GM11168 (cell line): ENCODE measurements at regions not wholly inside any gene's neighbourhood (a gene's known extent, or its start where the extent isn't known, plus 50 kb on each side); places are given as distances from the start of the nearest gene placed in this dataset.
"Not testable (repeated sequence)": the region's sequence is repeated elsewhere in the genome, so short reads cannot be mapped to it uniquely, and the experiment has no call there.

Source experiments
- in situ Hi-C: fragments of 300-500 bp; cut with MboI; formaldehyde crosslinking; loops from one replicate; pipeline ENCODE4 v1.12.0; 2022; ENCODE audit warnings: low sequenced_read_pairs; ENCODE audit not compliant: unreplicated experiment

DNA sequence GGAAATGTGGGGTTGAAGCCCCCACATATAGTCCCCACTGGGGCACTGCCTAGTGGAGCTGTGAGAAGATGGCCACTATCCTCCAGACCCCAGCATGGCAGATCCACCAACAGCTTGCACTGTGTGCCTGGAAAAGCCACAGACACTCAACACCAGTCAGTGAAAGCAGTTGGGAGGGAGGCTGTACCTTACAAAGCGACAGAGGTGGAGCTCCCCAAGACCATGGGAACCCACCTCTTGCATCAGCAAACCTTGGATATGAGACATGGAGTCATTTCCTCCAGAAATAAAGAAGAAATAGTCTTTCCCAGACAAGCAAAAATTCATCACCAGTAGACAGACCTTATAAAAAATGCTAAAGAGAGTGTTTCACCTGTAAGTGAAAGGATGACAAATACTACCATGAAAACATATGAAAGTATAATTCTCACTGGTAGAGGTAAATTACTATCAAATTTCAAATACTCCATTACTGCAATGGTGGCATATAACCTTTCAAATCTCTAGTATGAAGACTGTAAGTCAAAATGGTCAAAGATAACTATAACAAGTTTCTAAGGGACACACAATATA is 152.6 kb upstream of the EPHA4 start:
- in situ Hi-C loops = no loop called here

DNA sequence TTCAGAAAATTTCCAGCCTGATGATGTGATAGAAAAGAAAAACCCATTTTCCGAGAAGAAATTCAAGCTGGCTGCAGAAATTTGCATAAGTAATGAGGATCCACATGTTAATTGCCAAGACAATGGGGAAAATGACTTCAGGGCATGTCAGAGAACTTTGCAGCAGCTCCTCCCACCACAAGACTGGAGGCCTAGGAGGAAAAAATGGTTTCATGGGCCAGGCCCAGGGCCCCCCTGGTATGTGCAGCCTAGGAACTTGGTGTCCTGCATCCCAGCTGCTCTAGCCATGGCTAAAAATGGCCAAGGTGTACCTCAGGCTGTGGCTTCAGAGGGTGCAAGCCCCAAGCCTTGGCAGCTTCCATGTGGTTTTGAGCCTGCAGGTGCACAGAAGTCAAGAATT is 152.0 kb upstream of the EPHA4 start:
- in situ Hi-C loops = not testable (repeated sequence)

DNA sequence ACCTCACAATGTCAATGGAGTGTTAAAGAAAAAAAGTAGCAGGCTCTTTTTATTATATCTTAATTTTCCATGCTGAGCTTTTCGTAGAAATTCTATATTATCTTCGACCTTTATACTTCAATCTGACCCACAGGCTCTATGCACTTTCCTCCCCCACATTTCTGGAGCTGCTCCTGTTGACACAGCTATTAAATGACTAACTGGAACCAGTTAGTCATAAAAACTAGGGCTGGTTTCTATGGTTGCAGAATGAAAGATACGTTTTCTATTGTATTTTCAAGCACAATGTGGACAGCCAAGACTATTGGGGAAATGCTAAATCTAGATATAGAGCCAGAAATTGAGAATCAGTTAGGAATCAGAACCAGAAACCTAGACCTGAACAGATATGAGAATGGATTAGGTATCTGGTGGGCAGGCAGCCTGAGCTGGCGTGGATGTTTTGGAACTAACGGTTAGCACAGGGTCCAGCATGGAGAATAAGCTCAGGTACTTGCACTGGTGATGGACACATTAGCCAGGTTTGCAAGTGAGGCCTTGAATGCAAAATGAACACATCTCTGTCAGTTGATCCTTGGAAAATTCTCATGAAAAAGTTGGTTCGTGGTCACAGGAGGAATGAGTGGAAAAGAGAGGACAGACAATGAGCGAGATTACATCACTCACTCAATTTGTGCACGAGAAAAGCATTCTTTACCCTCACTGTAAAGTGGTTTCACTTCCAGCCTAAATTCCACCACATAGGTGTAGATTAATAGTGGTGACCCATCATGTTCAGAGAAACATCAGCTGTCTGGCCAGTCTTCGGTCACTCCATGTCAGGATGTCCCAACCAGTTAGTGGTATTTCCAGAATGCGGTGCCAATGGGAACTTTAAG is 144.6 kb upstream of the EPHA4 start:
- in situ Hi-C loops = no loop called here

DNA sequence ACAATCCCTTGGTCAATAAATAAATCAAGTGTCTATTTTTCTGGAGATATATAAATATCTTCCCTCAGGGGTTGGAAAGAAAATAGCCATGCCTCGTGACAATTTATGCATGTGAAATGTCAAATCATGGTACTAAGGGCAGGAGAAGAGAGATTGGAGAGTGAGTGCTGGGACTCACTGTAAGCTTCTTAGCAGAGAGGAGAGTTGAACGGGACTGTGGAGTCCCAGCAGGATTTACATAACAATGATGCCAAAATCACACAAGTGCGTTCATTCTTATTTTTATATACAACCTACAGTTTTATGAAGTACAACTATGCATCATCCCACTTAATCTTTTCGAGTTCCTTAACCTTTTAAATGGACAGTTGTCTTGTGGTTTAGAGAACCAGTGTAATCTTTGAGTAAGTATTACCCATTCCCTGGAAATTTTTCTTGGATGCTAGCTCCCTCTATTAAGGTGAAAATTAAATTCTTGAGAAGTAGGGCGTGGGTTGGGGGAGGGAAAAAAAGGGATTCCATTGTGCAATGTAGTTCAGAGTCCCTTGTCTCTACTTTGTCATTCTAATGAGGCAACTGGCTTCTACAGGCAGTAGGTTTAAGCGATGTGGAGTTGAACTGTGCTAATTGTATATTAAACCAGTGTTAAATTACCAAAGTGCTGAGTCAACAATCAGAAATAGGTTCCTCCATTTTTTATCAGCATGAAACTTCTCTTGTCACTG is 143.6 kb upstream of the EPHA4 start:
- in situ Hi-C loops = no loop called here

DNA sequence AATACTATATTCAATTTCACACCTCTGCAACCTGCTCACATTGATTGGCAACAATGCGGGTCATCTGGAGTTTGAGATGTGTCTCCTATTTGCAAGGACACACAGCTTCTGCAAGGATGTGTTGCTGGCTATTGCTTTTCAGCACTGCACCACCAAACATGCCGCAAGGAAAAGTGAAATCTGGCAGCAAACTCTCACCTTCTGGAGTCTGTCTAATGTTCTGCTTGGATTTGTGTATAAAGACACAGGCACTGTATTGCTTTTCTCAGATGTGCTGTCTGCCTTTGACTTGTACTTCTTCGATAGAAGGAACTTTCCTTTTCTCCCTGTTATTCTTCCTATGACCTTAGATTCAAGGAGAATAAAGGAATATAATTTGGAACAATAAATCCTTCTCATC is 138.6 kb upstream of the EPHA4 start:
- in situ Hi-C loops = no loop called here

DNA sequence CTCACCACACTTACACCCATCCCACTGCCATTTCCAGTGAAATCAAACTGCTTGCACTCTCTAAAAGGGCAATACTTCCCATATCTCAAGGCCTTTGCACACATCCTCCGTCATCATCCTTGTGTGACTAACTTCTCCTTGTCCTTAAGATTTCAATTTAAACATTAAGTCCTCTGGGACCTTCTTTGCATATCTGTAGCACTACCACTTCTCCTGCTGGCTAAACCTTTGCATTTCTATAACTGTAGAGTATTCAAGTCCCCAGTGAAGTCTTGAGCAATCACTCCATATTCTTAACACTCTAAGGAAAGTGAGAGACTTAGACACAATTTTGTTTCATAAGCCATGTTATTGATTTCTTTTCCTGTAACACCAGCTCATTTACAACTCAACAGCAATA is 136.8 kb upstream of the EPHA4 start:
- in situ Hi-C loops = no loop called here

DNA sequence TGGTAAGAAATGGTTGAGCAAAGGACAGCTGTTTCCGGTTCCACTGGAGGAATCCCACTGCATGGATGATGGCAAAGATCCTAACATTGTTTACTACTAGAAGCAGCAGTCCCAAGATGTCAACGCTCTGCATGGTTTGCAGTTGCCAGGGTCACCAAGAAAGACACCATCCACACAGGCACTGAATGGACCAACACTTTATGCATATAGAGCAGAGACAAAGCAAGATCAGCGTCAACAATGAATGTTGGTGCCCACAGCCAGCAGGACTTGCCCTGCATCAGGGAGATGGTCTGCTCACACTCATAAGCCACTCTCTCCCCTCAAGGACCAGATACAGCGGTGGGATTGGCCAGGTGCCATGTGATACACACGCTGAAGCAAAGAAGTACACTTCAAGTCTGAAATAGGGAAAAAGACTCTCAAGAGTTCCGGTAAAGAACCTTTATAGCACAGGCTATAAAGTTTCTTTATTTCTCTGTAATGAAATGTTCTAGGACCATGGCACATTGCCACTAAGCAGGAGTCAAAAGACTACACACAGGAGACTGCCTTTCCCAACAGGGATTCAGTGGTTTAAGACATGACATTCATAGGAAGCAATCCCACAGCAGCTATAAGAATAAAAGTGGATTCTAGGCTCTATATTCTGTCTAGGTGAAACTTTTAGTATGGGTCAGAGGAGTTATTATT is 133.2 kb upstream of the EPHA4 start:
- in situ Hi-C loops = no loop called here

DNA sequence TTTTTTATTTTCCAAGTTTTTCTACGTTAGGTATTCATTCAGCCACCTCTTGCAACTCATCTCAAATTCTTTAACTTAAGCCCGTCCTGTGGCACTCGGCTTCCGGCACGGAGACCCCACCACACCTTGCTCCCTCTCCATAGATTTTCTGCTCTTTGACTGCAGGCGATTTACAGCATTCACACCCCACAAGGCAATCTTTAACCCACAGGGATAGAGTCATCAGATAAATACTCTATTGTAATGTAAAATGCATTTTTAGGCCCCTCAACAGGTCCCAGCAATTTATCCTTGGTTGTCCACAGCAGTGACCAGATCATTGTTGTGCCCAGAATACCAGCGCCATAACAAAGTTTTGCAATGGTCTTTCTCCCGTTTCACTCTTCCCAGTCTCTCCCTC is 132.3 kb upstream of the EPHA4 start:
- in situ Hi-C loops = no loop called here

DNA sequence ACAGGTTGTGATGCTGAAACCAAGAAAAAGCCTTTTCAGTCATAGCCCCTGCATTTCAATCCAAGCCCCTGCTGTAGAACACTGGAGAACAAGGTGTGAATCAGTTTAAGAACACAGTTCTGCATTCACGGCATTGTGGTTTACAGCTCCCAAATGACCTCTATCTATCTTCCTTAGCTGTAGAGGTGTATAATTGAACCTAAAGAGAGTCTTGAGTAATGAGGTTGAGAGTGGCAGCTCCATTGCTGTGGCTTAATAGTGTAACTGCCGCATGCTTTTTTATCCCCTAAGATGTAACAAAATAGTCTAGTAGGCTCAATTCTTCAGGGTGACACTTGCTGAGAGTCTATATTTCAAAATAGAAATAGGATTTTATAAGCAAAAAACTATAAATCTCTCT is 121.3 kb upstream of the EPHA4 start:
- in situ Hi-C loops = no loop called here

DNA sequence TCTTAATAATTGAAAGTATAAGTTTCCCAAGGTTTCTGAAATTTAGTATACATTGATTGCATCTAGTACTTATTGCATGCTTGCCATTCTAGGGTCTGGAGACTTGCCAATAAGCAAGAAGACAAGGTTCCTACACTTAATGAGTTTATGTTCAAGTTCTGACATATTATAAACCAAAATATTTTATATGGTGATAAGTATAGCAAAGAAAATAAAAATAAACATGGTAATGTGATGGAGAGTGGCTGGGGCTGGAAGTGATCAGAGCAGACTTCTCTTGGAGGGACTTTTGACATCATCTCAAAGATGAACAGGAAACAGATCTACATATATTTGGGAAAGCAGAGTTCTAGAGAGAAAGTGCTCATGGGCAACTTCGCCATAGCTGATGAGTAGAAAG is 119.5 kb upstream of the EPHA4 start:
- in situ Hi-C loops = no loop called here

DNA sequence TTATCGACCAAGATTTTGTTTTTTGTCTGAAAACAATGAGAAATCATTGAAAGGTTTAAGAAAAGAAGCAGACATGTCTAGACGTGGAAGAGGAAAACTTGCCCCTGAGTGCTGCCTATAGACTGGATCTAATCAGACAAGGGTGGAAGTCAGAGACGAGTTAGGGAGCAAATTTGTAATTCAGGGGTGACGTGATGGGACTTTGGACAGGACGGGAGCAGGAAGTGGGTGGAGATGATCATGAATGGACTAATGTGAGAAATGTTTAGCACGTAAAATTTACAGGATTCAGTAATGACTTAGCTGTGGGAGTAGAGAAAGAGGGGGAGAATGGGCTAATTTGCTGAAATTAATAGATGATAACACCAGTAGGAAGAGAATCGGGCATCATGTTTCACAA is 117.0 kb upstream of the EPHA4 start:
- in situ Hi-C loops = no loop called here

DNA sequence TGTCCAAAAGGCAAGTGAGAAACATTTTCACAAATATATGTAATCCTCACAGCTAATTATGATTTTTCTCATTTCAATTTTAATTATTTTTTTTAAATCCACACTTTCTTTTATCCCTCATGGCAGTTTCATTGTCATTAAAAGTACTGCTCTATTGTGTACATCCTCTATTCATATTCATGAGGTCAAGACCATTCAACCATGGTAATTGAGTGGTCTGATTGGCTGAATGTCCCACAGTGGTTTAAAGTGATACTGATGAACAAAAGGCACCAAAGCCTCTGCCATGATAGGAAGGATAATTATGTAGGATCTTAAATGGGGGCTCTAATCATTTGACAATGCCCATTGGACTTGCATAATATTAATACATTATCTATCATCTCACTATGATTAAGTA is 108.4 kb upstream of the EPHA4 start:
- in situ Hi-C loops = no loop called here

DNA sequence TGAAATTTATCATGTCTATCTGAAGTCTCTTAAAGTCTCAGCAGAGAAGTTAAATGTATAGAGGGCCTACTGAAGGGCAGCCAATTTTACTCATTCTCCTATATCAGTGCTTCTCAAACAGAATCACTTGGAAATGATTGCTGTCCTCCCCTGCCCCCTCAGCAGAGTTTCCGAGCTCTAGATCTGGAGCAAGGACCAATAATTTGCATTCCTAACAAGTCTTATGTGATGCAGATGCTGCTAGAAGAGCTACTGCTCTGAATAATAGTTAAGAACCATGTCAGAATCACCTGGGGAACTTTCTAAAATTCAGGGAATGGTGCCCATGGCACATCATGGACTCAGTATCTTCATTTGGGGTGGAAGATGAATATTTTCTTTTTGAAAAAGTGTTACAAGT is 105.6 kb upstream of the EPHA4 start:
- in situ Hi-C loops = no loop called here

DNA sequence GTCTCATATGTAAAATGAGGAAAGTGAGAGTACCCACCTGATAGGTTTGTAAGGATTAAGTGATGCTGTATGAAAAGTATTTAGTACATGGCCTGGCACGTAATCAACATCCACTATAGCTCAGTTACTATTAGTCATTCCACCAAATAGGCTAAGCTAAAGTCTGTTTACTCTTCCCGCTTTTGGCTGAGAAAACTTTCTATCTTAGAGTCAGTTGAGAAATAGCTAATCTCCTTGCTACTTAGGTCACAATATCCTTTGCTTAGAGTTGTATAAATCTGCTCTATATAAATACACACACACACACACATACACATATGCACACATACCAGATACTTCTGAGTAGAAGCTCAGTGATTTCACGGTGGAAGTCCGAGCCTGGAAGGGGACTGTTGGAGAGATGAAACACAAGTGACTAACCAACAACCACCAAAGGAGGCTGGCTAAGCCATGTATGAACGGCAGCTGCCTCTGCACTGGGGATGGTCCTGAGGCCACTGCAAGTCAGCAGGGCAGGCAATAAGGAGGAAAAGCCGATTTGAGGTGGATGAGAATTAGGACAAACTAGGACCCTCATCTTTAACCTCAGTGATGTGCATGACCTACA is 104.6 kb upstream of the EPHA4 start:
- in situ Hi-C loops = no loop called here

DNA sequence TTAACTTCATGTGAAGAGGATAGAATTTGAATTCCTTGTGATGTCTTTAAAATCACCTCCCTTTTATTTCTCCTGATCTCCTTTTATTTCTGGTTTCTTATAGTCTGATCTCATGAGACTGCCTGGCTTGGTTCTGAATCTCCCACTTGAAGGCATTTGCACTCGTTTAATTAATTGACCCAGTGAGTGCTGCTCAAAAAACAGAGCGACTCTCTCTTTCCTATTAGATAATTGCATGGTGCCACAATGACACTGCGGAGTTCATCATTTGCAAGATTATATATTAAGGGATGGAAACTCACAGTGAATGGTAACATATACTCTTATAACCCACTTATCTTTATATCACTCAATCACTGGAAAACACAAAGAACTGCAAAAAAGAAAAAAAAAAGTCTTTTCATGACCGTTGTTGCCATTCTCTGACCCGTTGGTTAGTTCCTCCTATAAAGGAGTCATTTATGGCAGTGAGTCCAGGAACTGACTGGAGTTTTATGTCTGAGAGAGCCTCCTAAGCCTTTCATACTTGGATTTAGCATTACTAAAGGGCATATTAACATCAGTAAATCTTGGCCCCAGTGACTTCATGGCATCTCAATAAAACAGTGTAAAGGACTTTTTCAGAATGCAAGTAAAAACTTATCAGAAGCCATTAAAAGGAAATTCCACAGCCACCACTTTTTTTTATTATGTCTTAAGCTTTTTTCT is 103.3 kb upstream of the EPHA4 start:
- in situ Hi-C loops = no loop called here

DNA sequence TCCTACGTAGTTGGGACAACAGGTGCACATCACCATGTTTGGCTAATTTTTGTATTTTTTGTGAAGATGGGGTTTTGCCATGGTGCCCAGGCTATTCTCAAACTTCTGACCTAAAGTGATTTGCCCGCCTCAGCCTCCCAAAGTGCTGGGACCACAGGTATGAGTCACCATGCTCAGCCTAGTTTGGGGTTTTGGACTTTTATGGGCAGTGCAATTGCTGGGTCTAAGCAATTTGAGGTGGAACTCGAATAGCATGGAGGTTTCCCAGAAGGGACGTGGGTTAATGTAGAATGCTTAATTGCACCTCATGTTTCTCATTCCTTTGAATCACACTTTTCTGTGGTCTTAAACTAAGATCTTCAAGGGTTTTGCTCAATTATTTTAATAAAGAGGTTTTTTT is 102.3 kb upstream of the EPHA4 start:
- in situ Hi-C loops = no loop called here

DNA sequence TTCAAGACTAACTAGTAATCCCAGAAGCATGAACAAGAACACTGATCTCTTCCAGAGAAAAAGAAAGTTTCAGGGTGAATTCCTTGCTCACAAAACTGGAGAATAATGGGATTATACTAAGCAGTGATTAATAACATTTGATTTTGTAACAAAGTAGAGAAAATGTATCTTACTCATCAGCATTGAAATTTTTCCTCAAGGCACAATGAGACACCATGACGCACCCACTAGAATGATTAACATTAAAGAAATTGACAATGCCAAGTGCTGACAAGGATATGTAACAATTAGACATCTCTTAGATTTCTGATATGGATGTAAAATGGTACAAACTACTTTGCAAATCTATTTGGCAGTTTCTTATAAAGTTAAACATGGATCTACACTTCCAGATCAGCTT is 101.1 kb upstream of the EPHA4 start:
- in situ Hi-C loops = no loop called here

DNA sequence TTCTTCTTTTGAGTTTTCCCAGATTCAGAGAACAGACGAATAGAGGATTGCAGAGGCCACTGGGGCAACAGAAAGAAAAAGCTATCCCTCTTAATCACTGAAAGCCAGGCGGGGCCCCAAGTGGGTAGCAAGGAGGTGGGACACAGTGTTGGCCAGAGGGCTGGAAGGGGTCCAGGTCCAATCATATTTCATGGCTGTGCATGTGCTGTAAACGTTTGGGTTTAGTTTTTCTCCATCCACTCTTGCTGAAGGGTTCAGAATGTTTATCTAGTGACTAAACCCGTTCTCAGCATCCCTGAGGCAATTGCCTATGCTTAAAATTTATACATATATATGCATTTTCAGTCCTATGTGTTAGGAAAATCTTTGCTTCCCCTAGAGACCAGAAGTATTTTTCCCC is 99.4 kb upstream of the EPHA4 start:
- in situ Hi-C loops = no loop called here

DNA sequence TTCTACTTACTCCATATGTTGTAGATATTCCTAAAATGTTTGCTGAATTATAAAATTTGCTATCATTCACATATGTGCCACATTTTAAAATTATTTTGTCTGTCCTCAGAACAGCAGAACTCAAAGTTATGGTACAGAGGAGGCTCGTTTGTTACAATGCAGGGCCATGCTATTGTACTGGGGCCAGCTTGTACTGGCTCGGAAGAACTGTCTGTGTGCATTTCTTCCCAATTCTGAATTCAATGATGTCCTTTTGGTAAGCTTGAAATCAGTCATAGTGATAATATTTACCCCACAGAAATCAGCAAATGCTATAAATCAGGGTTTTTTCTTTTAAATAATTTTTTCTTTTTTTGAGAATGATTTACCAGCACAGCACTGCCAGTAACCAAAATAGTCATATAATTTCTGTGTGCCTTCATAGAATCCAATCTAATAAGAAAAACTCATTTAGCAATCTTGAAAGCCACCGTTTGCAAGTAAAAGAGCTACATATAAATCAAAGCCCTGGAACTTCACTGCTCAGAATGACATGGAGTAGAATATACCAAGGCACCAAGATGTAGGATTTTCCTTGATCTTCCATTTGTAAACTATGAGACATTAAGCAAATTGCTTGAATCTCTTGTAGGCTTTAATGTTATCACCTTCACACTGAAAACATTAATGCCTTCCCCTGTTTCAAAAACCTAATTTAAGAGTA is 90.7 kb upstream of the EPHA4 start:
- in situ Hi-C loops = no loop called here
